GM21576 (cell line): ENCODE measurements at regions not wholly inside any gene's neighbourhood (a gene's known extent, or its start where the extent isn't known, plus 50 kb on each side); places are given as distances from the start of the nearest gene placed in this dataset.

Source experiments
- ATAC-seq: cut with Tn5 transposase; IDR thresholded peaks from one replicate; pipeline ENCODE4 v1.9.1; 2021; ENCODE audit warnings: mild to moderate bottlenecking, moderate library complexity; ENCODE audit not compliant: unreplicated experiment

DNA sequence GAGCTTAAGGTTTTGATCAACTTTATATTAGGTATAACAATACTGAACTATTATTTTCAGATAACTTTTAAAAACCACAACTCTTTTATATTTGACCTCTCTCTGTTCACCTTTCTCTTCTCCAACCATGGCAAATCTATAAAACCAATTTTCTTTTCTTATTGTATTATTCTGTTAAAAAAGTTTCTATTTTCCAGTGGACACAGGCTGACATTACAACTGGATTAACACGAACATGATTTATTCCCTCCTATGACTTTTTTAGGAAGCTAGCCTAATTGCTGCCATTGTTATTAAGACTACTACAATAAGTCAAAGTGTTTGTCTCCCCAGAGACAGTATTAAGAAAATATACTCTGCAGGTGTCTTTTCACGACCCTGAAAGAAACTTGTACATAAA lies 2291.1 kb upstream of the PCDH20 start:
- ATAC-seq: no peak

DNA sequence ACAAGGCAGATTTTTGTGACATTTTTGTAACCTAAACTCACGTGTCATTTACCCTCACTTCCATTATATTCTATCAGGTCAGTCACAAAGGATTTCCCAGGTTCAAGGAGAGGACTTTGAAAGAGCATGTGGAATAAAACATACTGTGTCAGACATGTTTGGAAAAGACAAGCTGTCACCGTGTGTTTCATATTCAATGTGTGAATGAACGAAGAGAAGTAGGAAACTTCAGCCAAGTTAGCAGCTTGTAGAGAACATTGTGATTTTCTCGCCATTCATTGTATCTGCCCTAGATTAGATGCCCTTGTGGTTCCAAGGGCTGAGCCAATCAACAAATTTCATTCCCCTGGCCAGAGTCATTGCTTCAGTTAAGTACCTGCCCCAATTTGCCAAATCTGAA lies 2288.9 kb upstream of the PCDH20 start:
- no peak for ATAC-seq

DNA sequence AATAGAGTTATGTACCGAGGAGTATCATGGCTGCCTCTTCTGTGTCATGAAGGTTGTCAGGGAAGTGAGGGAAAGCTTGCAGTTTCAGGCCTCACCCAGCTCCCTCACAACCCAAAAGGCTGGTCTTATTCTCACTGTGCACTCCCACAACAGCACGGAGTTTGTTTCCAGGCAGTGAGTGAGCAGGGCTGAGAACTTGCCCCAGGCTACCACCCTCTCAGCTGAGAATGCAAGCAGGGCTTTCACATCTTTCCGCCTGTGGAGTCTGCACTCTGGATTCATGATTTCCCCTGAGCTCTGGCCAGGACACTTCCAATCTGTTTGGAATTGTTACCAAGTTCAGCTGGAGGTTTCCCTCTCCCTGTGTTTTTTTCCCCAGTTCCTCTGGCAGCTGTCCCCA lies 2284.7 kb upstream of the PCDH20 start:
- ATAC-seq: no peak

DNA sequence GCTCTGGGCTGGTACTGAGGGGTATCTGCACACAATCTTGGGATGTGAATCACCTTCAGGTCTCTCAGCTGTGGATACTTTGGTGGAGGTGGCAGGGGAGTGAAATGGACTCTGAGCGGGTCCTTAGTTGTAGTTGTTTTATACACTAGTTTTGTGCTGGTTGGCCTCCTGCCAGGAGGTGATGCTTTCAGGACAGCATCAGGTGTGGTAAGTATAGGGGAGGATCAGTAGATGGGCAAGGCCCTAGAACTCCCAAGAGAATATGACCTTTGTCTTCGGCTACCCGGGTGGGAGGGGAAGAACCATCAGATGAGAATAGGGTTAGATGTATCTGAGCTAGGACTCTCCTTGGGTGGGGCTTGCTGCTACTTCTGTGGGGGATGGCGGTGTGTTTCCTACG lies 2284.3 kb upstream of the PCDH20 start:
- no peak for ATAC-seq

DNA sequence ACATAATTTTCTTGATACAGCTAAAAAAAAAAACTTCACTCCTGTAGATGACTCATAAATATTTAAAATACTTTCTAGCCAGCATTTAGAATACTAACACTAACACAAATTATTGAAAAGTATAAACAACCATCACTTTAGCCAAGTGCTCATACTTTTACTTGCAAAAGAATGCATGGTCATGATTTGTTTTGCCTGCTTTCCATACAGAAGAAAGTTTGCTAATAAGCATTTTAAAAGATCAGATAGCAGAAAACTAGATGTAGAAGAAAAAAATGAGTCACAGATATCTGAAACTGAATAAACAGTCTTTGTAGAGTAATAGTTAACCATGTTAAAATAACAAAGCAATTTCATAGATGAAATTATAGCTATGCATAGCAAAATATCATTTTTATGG lies 2280.4 kb upstream of the PCDH20 start:
- no peak for ATAC-seq

DNA sequence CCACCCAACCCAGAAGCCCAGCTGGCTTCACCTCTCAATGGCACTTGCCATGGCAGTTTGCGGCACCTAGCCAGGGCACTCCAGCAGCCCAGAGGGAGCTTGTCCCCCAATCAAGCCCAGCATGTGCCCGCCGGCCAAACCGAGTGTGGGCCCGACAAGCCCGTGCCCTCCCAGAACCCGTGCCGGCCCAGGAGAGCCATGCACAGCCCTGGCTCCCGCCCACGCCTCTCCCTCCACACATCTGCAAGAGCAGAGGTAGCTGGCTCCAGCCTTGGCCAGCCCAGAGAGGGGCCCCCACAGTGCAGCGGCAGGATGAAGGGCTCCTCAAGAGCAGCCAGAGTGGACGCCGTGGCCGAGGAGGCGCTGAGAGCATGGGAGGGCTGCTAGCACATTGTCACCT lies 2278.0 kb upstream of the PCDH20 start:
- ATAC-seq: no peak

DNA sequence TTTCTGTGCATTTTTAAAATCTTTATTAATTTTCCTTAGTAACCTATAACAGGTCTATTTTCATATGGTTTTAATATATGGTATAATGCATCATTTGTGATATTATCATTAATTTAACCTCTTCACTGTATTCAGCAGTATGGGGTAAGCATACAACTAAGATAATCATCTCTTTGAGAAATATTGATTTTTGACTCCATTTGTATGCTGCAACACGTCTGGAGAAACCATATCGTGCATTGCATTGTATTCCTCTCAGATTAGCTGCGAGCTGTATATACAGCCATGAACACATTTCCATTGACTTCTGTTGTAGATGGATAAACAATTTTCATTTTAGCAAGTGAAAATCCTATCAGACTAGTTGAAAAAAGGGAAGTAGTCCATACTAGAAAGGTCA lies 2275.8 kb upstream of the PCDH20 start:
- no peak for ATAC-seq

DNA sequence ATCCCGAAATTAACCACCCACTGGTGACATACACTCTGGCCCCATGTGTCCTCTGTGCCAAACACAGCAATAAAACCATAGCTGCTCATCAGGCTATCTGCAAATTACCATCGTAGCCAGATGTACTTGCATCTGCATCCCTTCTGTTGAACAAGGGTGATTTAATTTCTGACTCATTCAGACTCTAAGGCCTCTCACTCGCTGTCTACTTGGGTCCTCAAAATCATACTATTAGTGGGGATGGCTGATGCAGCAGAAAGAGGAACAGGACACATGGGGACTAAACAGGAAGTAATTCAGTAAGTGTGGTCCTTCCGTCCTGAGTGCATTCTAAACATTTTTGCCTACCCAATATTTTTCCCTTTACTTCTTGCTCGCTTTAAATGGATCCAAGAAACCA lies 2275.0 kb upstream of the PCDH20 start:
- ATAC-seq: no peak

DNA sequence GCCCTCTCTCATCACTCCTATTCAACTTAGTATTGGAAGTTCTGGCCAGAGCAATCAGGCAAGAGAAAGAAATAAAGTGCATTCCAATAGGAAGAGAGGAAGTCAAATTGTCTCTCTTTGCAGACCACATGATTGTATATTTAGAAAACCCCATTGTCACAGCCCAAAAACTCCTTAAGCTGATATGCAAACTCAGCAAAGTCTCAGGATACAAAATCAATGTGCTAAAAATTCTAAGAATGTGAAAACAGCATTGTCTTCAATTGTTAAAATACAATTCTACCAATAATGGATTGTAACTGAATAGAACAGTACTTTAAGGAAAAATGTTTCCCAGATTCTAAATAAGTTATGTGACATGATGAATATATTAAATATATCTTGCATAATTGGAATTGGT lies 2269.2 kb upstream of the PCDH20 start:
- ATAC-seq: no peak

DNA sequence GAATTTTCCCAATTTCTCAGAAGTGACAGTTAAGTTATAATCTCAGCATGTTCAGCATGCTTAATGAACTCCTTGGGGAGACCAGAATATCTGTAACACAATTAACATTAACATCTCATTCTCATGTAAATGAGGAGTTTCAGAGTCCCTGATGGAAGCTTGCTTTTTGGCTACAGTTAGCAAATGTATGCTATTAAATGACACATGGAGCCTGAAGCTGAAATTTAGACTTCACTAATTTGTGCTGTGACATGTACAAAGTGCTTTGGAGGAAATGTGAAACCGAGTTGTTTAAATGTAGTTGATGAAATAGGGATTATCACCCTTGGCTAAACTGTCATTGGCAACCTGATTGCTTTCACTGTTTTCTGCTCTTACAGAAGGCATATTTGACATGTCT lies 2265.1 kb upstream of the PCDH20 start:
- no peak for ATAC-seq

DNA sequence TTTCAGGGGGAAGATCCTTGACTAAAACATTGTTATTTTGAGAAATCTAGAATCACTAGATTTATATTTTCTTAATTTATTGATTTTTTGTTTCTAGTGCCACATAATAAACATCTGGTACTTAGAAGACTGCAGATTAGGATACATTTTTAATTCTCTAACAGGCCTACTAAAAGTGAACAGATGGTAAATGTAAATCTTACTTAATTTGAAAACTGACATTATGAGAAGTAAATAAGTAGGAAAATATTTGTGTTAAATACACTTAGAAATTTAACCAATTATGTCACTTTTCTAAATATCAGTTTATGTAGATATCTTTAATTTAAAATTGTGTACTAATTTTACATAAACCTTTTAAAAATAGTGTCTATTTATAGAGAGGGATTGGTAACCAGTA lies 2255.6 kb upstream of the PCDH20 start:
- no peak for ATAC-seq

DNA sequence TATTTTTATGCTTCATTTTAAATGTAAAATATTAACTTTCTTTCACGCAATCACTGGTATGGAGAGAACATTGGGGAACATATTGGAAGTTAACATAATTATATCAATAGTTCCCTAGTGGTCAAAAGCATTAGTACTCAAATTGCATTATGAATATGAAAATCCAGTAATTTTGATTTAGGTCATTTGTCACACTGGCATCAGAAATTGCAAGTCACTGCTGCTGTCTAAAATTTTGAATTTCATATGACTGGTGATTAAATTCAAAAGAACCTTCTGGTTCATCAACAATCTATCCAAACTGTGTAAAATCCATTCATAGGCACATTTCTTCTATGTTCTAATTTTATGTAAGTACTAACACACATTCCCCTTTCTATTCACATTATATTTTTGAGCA lies 2235.7 kb upstream of the PCDH20 start:
- ATAC-seq: no peak

DNA sequence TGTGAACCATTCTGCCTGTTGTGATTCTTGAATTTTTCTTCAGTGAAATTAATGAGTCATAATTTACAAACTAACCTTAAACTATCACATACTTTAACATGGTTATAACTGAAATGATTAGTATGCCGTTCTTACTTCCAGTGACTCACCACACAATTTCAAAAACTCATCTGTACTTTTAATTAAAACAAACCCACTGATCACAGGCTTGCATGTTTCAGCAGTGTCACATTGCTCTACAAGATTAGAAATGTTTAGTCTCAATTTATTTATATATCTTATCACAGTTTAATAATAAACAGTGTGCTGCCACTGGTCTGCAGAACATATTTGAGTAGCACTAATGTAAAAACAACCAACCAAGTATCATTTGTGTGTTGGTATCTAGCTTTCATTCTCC lies 2227.9 kb upstream of the PCDH20 start:
- ATAC-seq: no peak

DNA sequence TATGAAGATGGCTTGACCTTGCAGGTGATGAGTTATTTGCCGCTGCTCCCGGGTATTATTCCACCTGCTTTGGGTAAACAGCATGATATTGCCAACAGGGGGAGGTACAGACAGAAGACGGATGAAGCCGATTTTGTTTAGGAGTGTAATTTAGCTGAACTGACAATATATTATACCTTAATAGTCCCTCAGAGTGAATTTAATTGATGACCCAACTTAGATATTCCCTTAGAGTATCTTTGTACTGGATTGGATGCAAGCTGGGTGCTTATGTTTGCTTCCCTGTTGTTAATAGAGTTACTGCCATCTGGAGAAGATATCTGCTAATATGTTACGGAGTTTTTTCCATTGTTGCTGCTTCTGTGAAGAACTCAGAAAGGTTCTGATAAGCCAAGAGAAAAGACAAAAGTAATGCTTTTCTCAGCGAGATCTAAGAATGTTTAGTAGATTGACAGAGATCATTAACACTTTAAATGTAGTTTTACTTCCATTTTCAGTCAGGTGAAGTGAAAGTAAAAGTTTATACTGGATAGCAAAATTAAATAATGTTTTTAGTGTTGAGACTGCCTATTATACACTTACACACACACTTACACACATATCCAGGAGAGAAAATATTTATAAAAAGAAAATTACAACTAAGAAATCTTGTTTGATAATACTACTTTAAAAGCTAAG lies 2220.8 kb upstream of the PCDH20 start:
- no peak for ATAC-seq

DNA sequence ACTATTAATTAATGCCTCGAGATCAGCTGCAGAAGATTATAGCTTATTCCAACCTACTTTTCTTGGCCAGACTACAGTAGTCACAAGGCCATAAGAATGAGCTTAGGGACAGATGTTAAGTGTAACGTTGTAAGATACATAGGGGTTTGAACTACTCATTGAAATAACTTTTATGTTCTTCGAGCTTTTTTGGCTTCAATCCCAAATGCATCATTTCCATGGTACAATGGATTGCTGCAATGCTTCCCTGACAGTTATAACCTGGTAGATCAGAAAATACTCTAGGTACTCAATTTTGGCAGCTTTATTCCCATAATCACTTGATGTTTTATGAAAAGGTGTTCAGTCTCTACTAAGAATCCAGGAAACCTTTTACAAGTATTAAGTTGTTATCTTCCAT lies 2216.7 kb upstream of the PCDH20 start:
- ATAC-seq: no peak

DNA sequence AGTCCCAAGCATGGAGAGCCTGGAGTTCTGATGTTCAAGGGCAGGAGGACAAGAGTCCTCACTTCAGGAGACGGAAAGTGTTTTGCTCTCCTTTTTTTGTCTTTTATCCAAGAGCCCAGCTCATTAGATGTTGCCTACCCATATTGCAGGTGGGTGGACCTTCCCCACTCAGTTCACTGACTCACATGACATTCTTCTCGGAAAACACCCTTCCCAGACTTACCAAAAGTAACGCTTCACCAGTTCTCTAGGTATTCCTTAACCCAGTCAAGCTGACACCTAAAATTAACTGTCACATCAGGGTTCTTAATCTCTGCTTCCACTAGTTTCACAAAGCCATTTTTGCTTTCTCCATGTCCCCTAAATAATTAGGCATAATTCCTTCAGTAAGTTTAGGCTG lies 2215.4 kb upstream of the PCDH20 start:
- no peak for ATAC-seq

DNA sequence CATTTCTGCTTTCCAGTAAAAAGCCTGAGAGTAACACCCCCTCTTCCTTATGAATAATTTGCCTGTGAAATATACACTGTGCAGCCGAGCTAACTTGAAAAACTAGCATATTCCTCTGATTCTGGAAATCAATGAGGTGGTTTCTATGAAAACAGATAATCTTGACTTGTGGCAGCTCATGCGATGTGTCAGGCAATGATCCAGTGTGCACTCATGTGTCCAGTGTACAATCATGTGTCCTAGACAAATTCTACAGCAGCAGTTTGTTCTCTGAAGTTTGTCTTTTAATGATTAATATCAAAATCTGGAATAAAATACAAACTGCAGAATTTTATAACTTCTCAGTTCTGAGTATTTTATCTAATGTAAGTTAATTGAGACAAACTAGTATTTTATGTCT lies 2213.9 kb upstream of the PCDH20 start:
- no peak for ATAC-seq

DNA sequence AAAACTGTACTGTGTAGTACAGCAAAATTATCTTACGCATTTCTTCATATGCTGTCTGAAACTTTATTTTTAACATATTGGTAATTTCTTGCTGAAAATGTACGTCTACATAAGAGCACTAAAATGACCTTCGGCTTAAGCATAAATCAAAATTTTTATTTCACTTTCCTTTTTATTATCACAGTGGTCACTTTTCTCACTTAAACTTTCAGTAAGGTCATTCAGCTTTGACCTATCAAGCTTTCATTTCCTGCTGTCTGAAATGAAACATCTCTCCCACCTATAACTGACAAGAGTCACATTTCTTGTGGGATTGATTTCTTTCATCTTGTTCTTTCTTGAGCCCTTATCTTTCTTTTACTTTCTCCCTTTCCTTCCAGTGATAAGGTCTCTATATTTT lies 2212.7 kb upstream of the PCDH20 start:
- ATAC-seq: no peak

DNA sequence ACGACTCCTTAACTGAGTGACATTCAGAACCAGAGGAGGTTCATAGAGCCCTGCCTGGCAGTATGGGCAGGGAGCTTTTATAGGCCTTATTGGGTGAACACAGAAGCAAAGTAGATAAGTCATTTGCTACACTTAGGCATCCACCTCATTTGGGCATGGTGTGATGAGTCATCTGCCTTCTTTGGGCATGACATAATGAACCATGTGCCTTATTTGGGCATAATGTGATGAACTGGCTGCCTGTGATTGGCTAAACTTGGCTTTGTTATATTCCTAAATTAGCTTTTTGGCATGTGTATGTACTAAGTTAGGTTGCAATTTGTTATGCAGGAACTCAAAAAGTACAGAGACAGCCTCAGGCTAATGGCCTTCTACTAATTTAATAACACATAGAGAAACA lies 2210.2 kb upstream of the PCDH20 start:
- no peak for ATAC-seq

DNA sequence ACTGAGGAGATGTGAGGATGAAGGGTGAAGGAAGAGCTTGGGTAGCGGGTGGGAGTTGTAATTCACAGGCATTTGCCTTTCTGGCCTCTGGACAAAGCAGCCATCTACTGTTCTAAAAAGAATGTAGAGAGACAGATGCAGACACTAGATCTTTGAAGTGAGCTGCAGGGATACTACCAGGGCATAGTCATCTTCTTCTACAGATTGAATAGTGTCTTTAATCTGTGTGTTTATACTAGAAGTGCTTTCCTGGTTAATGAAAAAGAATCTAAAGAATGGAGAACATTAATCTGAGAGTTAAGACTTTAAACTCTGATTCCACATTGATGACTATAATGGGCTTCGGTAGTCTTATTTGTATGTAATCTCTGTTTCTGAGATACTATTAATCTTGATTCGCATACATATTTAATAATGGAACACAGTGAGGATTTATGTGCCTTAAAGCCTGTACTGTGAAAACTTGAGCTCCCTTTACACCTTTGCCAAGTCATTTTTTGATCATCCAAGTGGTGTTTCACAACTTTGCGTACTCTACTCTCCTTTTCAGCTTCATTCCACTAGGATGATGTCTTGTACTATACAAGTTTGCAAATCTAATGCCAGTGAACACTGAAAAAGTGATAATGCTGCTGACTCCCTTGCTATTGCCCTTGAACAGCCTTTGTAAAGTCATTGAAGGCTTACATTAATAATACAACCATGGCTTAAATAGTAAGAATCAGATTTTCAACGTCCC lies 2199.4 kb upstream of the PCDH20 start:
- no peak for ATAC-seq

DNA sequence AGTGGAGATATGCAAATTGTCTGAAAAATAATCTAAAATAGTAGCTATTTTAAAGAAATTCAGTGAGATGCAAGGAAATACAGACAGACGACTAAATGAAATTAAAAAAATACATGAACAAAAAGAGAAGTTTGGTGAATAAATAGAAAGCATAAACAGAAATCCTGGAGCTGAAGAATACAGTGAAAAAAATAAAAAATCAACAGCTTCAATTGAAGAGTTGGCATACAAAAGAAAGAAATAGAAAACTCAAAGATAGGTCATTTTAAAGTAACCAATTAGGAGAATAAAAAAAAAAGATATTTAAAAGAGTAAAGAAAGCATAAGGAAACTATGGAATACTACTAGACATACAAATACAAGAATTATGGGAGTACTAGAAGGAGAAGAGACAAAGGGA lies 2191.5 kb upstream of the PCDH20 start:
- ATAC-seq: no peak

DNA sequence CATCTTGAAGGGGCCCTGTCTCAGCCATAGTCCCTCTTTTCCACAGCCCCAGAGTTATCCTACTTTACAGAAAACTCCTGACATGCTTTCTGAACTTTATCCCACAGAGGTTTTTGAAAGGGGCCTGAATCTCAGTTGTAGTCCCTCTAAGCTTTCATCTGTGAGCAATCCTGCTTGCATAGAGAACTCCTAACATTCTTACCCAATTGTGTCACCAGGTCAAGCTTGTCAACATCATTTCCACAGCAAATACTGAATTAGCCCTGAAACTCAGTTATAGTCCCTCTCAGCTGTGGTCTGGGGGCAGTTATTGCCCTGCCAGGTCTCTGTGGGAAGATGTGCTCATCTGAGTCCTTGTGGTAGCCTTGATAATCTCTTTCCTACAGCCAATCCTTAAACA lies 2190.3 kb upstream of the PCDH20 start:
- no peak for ATAC-seq

DNA sequence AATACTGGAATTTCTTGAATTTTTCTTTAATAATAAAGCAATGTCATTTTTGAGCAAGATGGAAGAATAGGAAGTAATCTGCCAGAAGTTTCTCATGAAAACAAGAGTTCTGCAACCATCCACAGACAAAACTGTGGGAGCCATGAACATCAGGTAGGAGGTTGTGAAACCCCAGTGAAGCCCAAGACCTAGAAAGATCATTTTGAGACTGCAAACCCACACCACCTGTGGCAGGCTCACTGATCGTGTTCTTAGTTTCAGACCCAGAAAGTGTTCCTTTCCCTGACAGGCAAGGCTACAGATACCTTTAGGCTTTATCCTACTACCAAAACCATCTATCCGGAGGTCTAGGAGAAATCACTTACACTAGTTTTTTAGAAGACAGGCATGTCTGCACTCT lies 2189.8 kb upstream of the PCDH20 start:
- ATAC-seq: no peak
